Osteocyte (in vitro differentiated cells): ENCODE measurements at regions not wholly inside any gene's neighbourhood (a gene's known extent, or its start where the extent isn't known, plus 50 kb on each side); places are given as distances from the start of the nearest gene placed in this dataset.

Source experiments
- DNase-seq: peaks from one replicate; pipeline ENCODE4 v3.0.0; 2021; ENCODE audit warnings: mixed read lengths; ENCODE audit not compliant: unreplicated experiment; ENCODE audit errors: extremely low spot score
- H3K27ac Mint-ChIP-seq: one replicate; pipeline ENCODE4 v1.8.0; 2021; ENCODE audit warnings: mild to moderate bottlenecking, mixed read lengths; ENCODE audit not compliant: unreplicated experiment
- H3K27me3 Mint-ChIP-seq: one replicate; pipeline ENCODE4 v1.8.0; 2021; ENCODE audit warnings: mixed read lengths; ENCODE audit not compliant: unreplicated experiment
- H3K36me3 Mint-ChIP-seq: one replicate; pipeline ENCODE4 v1.8.0; 2021; ENCODE audit warnings: mixed read lengths; ENCODE audit not compliant: unreplicated experiment
- H3K4me1 Mint-ChIP-seq: one replicate; pipeline ENCODE4 v1.8.0; 2021; ENCODE audit warnings: mixed read lengths; ENCODE audit not compliant: unreplicated experiment
- H3K4me3 Mint-ChIP-seq: one replicate; pipeline ENCODE4 v1.8.0; 2021; ENCODE audit warnings: mild to moderate bottlenecking, moderate library complexity, mixed read lengths; ENCODE audit not compliant: unreplicated experiment
- H3K9me3 Mint-ChIP-seq: one replicate; pipeline ENCODE4 v1.8.0; 2021; ENCODE audit warnings: mixed read lengths; ENCODE audit not compliant: unreplicated experiment
- TF ChIP-seq, protein P1 (sequence below): fragments of 200-600 bp; sonication (generic); IDR thresholded peaks from 2 replicates; pipeline ENCODE4 v1.5.0; 2021; ENCODE audit warnings: antibody characterized with exemption, mild to moderate bottlenecking, moderate library complexity

DNA sequence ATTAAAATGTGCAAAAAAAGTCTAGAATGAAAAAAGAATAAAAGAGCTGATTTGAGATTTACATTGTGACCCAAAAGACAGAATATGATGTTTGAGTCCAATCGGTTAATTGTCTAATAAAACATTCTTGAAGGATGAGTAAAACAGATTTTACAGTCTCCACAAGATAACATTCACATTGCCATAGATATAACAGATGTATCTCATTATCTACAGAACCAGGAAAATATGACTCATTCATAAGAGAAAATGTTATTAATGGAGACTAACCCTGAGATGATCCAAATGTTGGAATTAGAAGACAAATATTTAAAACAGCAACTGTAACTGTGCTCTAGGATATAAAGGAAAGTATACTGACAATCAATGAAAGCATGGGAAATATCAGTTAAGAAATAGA is 141.7 kb downstream of the RFX6 start:
- Mint-ChIP-seq H3K4me3 (no peak overlapping the region), H3K9me3 (peaks cover 26% of the 10 kb centered on the region), H3K36me3 (no peaks in the 10 kb centered on the region), H3K4me1 (no peaks in the 10 kb centered on the region), H3K27me3 (no peaks in the 10 kb centered on the region), H3K27ac (no peak overlapping the region)
- no peak for DNase-seq
- TF ChIP-seq, protein P1, sequence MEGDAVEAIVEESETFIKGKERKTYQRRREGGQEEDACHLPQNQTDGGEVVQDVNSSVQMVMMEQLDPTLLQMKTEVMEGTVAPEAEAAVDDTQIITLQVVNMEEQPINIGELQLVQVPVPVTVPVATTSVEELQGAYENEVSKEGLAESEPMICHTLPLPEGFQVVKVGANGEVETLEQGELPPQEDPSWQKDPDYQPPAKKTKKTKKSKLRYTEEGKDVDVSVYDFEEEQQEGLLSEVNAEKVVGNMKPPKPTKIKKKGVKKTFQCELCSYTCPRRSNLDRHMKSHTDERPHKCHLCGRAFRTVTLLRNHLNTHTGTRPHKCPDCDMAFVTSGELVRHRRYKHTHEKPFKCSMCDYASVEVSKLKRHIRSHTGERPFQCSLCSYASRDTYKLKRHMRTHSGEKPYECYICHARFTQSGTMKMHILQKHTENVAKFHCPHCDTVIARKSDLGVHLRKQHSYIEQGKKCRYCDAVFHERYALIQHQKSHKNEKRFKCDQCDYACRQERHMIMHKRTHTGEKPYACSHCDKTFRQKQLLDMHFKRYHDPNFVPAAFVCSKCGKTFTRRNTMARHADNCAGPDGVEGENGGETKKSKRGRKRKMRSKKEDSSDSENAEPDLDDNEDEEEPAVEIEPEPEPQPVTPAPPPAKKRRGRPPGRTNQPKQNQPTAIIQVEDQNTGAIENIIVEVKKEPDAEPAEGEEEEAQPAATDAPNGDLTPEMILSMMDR: no peak

DNA sequence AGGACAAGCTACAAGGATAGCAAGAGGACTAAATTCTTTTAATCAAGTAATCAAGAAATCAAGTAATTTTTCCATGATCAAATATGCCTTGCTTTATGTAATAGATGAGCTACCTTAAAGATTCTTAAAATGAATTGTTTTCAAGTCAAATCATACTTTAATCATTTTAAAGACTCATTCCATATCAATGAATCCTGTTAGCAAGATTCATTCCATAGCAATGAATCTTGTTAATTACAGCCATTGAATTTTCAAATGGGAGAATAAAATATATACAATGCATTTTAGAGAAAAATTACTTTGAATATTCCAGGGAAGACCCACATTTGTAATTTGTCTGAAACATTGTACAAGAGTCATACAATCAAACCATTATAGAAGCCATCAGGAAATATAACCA is 145.7 kb downstream of the RFX6 start:
- Mint-ChIP-seq H3K27ac (no peak overlapping the region), H3K9me3 (peaks cover 13% of the 10 kb centered on the region), H3K36me3 (no peaks in the 10 kb centered on the region), H3K27me3 (no peaks in the 10 kb centered on the region), H3K4me3 (no peak overlapping the region), H3K4me1 (no peaks in the 10 kb centered on the region)
- no peak for DNase-seq
- TF ChIP-seq, protein P1: no peak

DNA sequence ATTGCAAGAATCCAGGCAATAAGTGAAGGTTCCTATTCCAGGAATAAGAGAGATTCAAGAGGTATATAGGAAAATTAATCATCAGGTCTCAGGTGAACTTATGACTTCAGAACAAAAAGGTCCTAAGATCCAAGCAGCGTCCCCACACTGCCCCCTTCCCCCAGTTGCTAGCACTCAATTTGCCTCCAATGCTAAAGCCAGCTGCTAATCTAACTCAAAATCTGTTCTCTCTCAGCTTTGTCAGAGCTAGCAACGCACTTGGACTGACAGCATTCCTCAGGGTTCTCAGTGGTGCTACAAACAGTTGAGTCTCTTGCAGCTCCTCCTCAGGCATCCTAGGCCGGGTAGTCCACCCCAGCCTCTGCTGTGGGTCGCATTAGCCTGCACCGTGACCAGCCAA is 148.3 kb downstream of the RFX6 start:
- no peaks in the 10 kb centered on the region for H3K4me1 Mint-ChIP-seq
- H3K27me3 Mint-ChIP-seq: no peaks in the 10 kb centered on the region
- TF ChIP-seq, protein P1: no peak
- no peaks in the 10 kb centered on the region for H3K9me3 Mint-ChIP-seq
- no peak overlapping the region for H3K27ac Mint-ChIP-seq
- no peaks in the 10 kb centered on the region for H3K36me3 Mint-ChIP-seq
- H3K4me3 Mint-ChIP-seq: no peak overlapping the region
- no peak for DNase-seq

DNA sequence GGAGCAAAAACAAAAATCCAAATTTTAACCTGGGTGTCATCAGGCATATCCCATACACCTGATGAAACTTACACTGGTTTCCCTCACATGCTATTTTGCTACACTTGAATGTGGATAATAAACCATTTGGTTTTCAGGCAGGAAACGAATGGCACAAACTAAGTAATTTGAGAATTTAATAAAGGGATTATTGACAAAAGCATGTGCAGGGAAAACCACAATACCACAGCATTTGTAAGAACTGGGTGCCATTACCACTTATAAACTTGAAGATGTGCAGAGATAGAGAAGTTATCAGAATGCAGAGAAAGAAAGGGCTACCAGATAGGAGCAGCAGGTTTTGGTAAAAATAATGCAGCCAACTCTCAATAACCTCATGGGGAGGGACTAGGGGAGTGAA is 151.2 kb downstream of the RFX6 start:
- Mint-ChIP-seq H3K4me3 (no peak overlapping the region), H3K27ac (no peak overlapping the region), H3K4me1 (no peaks in the 10 kb centered on the region), H3K27me3 (no peaks in the 10 kb centered on the region), H3K36me3 (no peaks in the 10 kb centered on the region), H3K9me3 (peaks cover 6% of the 10 kb centered on the region)
- TF ChIP-seq, protein P1: no peak
- DNase-seq: no peak

DNA sequence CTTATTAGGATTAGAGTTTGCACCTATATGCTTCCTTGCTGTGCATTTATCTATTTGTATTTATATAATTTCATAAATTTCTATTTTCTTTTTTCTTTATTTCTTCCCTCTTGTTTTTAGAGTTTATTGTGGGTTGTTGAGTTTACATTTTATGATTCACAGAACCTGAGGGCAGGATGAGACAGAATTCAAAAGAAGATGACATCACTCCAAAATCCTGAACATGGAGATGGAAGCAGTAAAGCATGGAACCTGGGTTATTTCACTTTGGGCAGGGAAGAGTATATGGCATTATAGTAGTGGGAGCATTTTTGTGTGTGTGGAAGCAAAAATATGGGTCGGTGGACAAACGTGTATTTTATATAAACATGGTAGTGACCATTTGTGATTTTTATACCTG is 157.5 kb downstream of the RFX6 start:
- H3K4me3 Mint-ChIP-seq: no peak overlapping the region
- H3K4me1 Mint-ChIP-seq: no peaks in the 10 kb centered on the region
- H3K27me3 Mint-ChIP-seq: no peaks in the 10 kb centered on the region
- TF ChIP-seq, protein P1: no peak
- H3K36me3 Mint-ChIP-seq: no peaks in the 10 kb centered on the region
- no peak overlapping the region for H3K27ac Mint-ChIP-seq
- H3K9me3 Mint-ChIP-seq: peaks cover 13% of the 10 kb centered on the region
- no peak for DNase-seq
